Fibroblast of the conjunctiva (primary cell): ENCODE measurements at regions not wholly inside any gene's neighbourhood (a gene's known extent, or its start where the extent isn't known, plus 50 kb on each side); places are given as distances from the start of the nearest gene placed in this dataset.

Experiments
- DNase-seq: peaks from one replicate; pipeline ENCODE4 v3.0.0-alpha.2; 2010; ENCODE audit warnings: low read depth

DNA sequence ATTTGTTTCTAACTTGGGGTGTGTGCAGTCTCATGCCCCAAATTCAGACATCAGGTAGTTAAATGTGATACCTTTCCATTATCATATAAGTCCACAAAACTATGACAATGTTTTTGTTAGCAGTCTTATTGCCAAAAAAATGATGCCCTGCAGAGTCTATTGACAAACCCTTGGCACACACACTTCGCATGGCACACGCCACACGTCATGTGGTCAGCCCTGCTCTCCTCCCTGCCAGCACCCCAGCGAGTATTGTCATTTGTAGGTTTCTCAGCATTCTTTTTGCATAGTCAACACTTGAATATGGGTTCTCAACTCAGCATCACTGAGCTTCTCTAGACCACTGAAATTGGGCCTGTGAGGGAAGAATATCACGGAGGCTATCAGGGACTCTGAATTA lies 356.0 kb downstream of the INHBA start:
- DNase-seq: no peak

DNA sequence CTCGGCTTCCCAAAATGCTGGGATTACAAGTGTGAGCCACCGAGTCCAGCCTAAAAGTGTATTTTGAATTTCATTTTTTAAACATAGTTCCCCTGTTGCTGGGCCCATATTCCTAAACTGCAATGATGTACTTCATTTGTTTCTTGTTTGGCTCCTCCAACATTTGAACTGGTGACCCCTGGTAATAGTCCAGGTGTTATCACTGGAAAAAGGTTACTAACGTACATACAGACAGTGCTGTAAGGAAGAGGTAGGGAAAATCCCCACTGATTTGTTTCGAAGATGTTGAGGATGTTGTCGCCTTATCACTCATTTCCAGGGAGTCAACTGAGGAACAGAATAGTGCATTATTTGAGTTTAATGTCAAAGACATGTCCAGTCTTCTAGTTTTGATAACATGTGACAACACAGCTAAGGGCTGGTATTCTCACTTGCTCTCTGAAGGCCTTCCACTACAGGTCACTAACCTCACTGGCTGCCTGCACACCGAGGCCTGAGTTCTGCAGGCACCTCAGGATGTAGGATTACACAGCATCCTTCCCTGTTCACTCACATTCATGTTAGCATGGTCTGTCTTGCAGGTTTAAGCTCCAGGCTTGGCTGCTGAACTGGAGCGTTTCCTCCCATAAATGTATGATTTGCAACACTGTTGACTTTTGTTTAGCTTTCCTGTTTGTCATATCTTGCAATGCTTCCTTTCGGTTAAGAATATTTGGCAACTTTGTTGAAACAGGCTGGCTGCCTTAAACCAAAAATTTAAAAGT lies 362.8 kb downstream of the INHBA start:
- DNase-seq: no peak

DNA sequence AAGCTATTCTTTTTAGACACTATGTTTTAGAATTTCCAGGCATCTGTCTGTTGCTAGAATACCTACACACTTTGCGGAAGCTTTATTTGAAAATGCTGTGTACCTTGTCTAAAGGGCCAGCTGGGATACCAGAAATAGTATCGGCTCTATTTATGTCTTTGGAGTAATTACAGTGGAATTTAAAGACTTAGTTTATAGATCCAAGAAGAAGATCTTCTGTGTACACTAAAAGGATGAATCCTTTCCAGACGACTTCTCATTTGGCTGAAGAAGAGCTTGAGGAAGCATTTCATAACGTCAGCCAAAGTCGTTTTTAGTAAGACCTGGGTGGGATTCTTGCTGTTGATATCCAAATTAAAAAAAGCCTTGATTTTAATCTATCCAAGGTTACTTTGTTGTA lies 365.9 kb downstream of the INHBA start:
- DNase-seq: no peak

DNA sequence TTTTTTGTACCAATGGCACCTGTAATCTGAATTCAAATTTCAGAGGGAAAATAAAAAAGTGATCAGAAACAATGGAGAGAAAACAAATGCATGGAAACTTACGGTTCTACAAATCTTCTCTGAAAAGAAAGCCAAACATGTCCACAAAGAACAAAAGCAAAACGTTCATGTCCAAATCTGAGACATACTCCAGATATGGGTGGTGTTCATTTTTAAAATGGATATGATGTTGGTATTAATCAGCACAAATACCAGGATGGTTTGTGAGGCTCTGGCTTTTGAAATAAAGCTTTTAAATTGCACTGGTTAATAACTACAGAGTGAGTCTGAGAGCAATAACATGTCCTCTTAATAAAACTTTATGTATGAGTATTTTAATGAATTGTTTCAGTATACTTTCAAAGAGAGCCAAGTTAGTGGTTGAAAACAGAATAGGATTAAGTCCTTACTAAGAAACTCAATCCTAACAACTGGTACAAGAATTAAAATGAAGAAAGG lies 366.4 kb downstream of the INHBA start:
- DNase-seq: no peak

DNA sequence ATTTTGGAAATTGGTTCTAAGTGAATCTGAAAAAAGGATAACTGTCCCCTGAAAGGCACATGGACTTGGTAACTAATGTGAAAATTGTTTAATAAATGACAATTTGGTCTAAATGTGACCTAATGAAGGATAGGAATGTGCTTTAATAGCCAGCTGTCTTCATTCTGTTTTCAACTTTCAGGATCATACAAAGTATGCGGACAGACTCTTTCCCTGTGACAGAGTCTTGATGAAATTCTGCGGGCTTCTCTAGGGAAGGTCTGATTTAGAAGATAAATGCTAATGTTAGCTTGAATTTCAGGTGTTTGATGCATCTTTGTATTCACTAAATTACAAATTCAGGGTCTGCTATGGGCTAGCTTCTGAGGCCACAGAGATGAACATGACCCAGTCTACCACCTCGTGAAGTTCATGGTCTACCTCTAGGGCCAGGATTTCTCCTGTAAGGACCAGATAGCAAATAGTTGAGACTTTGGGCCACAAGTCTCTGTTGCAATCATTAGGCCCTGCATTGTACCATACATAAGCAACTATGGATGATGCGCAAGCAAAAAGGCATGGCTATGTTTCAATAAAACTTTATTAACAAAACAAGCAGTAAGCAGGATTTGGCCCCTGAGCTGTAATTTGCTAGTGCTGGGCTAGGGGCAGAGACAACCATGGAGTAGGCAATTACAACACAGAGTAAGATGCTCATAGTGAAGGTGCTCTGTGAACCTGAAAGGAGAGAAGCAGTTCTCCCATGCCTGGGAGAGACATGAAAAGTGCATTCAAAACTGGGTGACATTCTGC lies 368.6 kb downstream of the INHBA start:
- no peak for DNase-seq

DNA sequence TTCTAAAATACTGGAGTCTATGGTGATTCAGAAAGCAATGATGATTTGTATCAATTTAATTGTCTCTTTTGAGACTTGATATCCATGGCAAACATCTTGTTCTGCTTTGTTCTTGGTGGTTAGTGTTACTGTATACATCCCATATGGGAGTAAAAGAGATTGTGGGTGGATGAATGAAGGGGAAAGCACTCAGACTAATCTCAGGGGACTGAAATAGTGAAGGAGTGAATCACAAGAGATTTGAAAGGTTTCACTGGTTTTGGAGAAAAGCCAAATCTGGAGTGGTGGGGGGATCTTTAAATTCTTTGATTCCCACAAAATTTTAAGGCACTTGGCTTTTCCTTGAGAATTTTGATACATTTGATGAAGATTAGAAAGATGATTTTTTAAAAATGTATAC lies 369.4 kb downstream of the INHBA start:
- DNase-seq: peak; percentile 33

DNA sequence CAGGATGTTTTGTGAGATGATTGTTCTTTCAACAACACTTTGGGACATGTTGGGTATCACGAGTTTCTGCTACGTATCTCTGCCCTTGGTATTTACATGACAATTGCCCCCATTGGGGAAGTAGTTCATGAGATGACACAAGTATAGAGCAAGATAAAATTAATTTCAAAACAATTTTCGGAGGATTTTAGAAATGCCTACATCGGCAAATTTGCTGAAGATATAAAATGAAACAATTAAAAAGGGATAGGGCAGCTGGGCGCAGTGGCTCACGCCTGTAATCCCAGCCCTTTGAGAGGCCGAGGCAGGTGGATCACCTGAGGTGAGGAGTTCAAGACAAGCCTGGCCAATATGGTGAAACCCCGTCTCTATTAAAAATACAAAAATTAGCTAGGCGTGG lies 371.7 kb downstream of the INHBA start:
- DNase-seq: no peak

DNA sequence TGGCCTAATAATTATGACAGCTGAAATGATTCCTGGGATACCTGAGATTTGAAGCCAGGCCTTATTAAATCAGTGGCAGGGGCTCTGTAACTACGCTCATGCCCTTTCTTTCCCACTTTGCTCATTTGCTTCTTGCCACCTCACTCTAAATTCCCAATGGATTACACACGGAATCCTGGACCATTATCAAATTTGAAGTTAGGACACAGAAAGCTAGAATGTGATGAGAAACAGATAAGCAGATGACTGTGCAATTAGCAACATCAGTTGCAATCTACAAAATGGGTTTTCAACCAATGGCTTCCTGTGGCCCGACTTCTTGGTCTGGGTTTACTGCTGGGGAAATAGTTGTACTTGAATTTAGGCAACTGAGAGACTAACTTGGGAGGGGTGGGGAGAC lies 374.3 kb downstream of the INHBA start:
- DNase-seq: no peak

DNA sequence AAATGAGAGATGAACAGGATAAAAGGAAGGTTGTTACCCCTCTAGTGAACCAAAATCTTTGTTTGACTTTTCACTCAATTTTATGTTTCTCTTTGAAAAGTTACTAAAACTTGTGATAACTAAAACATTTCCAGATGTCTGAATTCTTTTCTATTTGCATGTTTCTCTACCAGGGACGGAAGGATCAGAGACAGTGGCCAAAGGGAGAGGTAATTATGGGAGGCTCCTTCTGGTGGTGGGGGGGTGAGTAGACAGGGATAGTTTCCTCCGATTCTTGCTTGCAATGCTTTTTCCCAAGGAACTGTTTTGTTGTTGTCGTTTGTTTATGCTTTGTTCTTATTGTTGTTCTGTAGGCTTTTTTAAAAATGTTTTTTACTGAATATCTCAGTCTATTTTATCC lies 374.8 kb downstream of the INHBA start:
- no peak for DNase-seq

DNA sequence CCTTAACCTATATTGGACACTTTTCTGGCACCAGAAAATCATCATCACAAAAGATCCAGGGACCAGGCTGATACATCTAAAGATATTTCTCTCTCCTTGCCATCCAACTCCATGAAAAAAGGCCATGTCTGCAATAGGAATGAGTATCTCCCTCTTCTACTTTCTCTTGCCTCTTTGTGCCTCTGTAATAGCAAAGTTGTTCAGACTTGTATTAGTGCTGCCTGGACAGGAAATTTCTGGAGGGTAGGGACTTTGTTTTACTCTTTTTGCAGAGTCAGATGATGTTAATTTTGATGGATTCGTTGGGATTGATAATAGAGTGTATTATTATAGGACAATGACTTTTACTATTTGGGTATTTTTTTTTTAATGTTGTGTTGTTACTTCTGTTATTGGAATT lies 376.3 kb downstream of the INHBA start:
- DNase-seq: no peak

DNA sequence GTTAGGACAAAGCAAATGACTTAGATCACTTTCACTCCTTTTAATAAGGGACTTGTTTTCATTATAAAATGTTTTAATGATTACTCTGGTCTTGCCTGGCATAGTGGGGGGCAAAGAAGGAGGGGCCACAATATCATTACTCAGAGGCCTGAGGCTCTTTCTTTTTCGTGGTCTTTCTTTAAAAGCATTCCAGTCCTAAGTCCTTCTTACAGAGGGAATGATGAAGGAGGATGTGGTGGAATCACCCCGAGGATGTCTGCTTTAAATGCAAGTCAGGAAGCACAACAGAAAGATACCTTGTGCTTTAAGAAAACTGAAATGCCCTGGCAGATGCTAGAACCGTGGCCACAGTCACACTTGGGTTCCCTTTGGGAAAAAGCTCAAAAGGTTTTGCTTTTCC lies 379.1 kb downstream of the INHBA start:
- no peak for DNase-seq

DNA sequence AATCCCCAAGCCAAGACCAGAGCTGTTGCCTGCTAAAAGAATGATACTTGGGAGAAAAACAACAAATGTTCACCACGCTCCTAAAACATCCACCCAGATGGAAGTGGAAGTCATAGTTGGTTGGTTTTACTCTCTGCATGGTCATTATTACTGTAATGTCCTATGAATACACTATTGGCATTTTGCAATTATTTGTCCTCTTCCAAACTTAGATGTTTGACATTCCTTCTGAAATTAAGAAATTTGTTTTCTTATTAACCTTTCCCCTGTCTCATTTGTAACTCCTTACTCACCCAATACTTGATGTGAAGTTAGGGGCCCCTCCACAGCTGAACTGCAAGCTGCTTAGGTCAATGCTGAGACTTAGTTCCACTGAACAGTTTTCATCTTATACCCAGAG lies 383.3 kb downstream of the INHBA start:
- no peak for DNase-seq

DNA sequence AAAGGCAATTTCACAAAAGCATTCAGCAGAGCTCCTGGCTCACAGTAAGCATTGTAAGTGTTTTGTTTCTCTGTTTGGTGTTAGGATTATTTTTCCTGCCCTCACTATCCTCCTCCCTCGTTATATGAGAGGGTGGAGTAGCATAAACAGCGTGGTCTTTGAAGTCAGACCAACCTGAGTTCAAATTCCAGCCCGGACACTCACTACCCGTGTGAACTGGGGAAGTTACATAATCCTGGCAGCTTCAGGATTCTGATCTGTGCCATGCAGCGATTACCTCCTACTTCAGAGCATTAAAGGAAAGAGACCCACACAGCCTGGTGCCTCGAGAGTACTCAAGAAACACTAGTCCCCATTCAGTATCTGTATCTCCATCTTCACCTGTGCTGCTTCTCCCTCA lies 386.5 kb downstream of the INHBA start:
- no peak for DNase-seq

DNA sequence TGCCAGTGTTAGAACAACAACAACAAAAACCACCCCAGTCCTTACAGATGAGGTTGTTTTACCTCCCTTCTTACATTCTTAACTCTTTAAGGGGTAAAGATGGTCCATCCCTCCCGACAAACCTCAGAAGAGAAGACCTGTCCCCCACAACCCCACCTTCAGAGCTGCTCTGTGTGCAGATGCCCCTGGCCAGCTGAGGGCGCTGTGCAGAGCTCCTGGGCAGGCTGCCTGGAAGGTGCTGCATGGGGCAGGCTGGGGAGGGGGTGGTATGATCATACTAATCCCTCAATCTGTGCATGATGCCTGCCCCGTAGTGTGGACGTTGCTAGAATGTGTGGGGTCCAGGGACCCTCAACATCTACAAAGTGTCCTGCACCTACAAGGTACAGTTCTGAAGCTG lies 387.1 kb downstream of the INHBA start:
- DNase-seq: no peak

DNA sequence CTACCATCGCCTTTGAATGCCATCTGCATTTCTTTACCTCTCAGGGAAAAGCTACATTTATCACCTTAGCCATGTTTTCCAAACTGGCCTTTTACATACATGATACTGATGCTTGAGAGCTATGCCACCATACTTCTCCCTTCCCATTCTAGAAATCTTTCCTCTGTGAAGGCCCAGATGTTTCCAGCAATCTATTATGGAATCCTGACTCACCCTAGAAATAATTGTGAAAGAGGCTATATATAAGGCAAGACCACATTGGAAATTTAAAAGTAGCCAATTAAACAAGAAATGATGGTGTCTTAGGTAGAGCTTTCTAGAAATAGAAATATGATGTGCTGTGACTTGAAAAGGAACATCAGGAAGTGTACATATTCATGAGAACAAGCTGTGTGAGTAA lies 389.7 kb downstream of the INHBA start:
- no peak for DNase-seq

DNA sequence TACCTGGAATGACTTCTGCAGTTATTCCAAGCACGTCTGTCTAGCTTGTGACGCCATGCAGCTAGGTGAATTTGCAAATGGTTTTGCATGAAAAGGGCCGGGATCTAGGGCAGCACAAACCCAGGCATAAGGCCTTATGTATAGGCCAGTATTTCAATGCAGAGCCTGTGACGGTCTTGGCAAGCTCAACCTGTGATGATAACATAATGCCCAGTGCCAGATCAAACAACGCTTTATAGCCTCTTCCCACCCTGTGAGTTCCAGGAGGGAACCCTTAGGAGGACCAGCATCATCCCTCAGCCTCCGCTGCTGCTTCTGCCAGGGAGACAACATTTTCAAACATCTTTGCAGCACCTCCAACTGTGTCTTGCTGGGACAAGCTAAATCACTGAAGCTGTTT lies 390.7 kb downstream of the INHBA start:
- no peak for DNase-seq

DNA sequence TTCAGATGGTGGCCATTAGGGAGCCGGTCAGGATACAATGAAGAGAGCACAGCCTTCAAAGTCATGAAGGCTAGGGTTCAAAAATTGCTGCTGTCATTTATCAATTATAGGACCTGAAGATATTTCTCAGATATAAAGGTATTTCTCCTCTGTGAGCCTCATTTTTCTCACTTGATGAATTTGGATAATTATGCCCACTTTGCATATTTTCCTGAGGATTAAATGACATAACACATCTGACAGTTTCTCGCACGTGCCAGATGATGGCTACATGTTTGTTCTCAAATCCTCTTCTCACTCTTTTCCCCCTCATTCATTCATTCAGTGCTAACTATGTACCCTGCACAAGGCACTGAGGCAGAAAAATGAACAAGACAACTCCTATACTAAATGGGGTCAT lies 391.6 kb downstream of the INHBA start:
- DNase-seq: no peak

DNA sequence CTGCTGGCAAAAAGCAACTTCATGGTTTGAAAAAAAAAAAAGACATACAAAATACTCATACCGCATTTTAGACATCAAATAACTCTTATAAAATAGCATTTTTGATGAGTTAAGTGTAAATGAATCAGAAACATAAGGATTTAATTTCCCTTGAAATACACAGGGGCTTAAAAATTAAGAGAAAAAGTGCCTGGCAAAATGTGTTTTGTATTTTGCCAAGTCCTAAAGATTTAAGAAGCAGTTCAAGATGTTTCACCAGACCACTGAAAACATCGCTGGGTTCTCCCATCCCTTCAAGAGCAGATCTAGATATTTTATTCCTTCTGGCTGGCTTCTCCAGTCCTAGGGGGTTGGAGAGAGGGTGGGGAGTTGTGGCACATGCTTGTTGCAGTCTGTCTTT lies 396.4 kb downstream of the INHBA start:
- no peak for DNase-seq

DNA sequence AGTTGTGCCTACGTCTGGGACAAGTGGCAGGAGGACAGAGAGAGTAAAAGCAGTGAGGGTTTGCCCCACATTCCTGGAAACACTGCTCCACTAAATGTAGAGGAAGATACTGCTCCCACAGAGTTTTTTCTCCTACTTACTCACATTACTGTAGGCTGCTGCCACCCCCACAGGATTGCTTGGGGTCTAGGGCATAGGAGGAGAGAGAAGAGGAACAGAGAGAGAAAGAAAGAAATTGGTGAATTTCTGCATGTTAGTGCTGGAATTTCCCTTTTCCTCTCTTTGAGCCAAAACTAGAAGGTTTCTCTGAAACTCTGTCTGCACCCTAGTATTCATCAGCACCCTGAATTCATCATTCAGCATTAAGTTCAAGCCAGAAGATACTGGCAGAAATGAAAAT lies 397.9 kb downstream of the INHBA start:
- no peak for DNase-seq

DNA sequence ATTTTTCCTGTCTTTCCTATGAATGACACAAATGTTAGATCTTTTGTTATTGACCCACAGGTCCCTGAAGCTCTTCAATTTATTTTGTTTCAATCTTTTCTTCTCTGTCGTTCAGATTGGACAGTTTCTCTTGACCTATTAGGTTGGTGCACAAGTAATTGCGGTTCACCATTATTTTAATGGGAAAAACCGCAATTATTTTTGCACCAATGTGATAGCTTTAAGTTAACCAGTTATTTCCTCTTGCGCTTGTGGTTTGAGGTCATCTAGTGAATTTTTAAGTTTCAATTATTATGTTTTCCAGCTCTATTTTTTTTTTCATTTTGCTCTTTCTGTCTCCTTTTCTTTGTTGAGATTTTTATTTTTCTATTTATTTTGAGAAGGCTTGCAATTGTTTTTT lies 399.2 kb downstream of the INHBA start:
- no peak for DNase-seq

DNA sequence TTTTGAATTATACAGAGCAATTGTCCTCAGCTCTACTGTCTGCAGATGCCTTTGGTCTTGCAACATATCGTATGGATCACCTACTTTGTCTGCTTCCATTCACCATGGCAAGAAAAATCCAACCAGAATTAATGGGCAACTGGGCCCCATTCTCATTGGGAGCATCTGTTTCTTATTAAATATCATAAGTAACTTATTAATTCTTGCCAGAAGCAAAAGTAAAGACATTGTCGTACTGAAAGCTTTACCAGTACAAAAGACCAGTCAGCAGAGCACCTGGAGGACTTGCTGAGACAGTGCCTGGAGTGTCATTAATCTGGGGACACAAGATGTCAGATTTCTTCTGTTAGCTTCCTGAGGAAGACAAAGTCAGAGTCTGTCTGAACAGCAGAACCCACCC lies 404.5 kb downstream of the INHBA start:
- DNase-seq: no peak

DNA sequence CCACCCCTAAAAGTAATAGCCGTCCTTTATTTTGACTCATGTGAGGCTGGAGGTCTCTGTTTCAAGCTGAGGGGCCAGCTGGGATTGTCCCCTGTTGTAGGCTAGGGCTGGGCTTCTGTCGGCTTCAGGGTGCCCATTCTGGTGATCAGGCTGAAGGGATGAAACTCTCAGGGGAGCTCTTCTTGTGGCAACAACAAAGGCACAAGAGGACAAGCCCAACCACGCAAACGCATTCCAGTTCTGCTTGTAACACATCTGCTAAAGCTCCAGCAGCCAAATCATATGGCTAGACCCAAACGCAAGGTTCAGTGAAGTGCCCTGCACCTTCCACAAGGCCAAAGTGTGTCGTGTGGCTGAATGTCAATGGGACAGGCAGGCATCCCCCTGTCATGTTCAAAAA lies 405.7 kb downstream of the INHBA start:
- no peak for DNase-seq

DNA sequence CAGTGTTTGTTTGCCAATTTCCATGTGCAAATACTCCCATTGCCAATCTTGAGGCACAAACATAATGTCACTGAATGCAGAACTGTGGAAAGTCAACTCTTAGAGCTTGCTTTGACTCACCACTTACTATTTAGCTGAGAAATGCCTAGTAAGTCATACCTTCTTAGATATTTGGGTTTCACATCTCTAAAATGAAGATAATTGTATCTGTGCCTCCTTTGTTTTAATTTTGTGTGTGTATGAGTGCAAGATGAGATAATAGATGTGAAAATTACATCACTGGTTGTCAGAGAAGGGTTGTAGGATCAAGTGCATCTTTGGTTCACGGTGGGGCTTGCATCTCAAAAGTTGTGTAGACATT lies 407.5 kb downstream of the INHBA start:
- no peak for DNase-seq
